ENCODE measurements at regions not wholly inside any gene's neighbourhood (a gene's known extent, or its start where the extent isn't known, plus 50 kb on each side); places are given as distances from the start of the nearest gene placed in this dataset.

DNA sequence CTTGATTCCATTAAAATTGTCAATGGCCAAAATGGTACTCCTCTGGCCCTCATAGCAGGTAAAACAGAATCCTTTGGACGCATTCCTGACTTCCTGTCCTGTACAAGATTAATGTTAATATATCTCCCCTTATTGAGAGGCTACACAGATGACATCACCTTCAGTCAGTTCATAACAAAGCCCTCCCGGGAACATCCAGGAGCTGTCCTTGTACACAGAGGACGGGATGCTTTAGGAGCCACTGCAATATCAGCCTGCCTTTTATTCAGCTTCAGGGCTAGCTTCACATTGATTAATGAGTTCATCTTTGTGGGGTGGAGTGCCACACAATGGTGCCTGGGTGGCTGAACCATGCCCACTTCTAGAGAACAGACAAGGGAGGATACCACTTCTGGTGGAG, 235.1 kb downstream of the NRIP1 start:
- no peak for TF ChIP-seq CTCF (IDR thresholded peaks at IDR 0.05 in 4 of 5, conservative IDR thresholded peaks at IDR 0.05 in 1 of 5)
- no peak for TF ChIP-seq POLR2A (IDR thresholded peaks at IDR 0.05)
